ENCODE measurements at regions not wholly inside any gene's neighbourhood (a gene's known extent, or its start where the extent isn't known, plus 50 kb on each side); places are given as distances from the start of the nearest gene placed in this dataset.

DNA sequence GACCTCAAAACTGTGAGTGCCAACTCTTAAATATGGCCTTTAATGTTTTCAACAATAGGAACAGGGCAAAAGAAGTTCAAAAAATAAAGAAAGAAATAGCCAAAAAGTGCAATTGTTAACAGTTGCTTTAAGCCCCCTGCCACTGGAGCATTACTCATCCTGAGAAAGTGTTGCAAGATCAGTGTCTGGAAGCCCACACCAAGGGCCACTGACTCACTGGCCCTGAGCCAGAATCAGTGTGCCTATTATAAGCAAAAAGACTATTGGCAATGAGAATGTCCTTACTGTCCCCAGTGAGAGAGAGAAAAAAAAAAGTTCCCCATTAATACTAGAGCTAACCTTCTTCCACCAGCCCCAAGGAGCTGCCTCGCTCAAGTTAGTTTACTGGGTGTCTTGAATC is 480.1 kb upstream of the ZNF385D start:
- no peak overlapping the region for H3K4me3 ChIP-seq
- no peaks in the 10 kb centered on the region for H3K27me3 ChIP-seq
- TF ChIP-seq POLR2A (IDR thresholded peaks at IDR 0.05) (no peak), EP300 (IDR thresholded peaks at IDR 0.05) (no peak), POLR2AphosphoS5 (IDR thresholded peaks at IDR 0.05) (no peak)
- TF ChIP-seq, protein P1, sequence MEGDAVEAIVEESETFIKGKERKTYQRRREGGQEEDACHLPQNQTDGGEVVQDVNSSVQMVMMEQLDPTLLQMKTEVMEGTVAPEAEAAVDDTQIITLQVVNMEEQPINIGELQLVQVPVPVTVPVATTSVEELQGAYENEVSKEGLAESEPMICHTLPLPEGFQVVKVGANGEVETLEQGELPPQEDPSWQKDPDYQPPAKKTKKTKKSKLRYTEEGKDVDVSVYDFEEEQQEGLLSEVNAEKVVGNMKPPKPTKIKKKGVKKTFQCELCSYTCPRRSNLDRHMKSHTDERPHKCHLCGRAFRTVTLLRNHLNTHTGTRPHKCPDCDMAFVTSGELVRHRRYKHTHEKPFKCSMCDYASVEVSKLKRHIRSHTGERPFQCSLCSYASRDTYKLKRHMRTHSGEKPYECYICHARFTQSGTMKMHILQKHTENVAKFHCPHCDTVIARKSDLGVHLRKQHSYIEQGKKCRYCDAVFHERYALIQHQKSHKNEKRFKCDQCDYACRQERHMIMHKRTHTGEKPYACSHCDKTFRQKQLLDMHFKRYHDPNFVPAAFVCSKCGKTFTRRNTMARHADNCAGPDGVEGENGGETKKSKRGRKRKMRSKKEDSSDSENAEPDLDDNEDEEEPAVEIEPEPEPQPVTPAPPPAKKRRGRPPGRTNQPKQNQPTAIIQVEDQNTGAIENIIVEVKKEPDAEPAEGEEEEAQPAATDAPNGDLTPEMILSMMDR (IDR thresholded peaks at IDR 0.05) = no peak
- H3K9me3 ChIP-seq = peaks cover 0 to 8% (median 0%) of the 10 kb centered on the region in 3 donors
- H3K36me3 ChIP-seq = no peaks in the 10 kb centered on the region
- WGBS, 2 donors (ENCODE audit: low coverage in 1 of 2) = 100% methylated on average over 1 of the region's 1 CpG
- ATAC-seq = no peak
- H3K27ac ChIP-seq = no peak overlapping the region
- no peaks in the 10 kb centered on the region for H3K4me1 ChIP-seq

DNA sequence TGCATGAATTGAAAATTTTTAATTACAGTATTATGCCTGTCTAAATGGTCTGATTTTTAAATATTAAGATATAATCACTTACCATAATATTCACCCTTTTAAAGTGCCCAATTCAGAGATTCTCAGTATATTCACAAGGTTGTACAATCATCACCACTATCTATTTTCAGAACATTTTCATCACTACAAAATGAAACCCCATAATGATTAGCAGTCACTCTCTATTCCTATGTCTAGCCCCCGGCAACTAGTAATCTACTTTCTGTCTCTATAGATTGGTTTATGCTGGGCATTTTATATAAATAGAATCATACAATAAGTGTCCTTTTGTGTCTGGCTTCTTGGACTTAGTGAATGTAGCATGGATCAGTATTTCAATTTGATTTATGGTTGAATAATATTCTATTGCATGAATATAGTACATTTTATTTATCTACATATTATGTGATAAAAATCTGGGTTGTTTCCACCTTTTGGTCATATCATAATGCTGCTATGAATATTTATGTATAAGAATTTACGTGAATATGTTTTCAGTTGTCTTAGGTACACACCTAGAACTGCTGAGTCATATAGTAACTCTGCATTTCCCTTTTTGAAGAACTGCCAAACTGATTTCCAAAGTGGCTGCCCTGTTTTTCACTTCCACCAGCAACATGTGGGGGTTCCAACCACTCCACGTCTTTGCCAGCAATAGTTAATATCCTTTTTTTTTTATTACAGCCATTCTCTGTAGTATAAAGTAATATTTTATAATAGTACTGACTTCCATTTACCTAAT is 485.7 kb upstream of the ZNF385D start:
- Histone ChIP-seq H3K27me3 (no peaks in the 10 kb centered on the region), H3K27ac (no peak overlapping the region), H3K9me3 (no peaks in the 10 kb centered on the region), H3K4me3 (no peak overlapping the region), H3K36me3 (no peaks in the 10 kb centered on the region), H3K4me1 (no peaks in the 10 kb centered on the region)
- WGBS, 2 donors (ENCODE audit: low coverage in 1 of 2) = 64 to 87% methylated on average over 3 of the region's 3 CpGs
- no peak for ATAC-seq
- TF ChIP-seq POLR2AphosphoS5 (IDR thresholded peaks at IDR 0.05) (no peak), POLR2A (IDR thresholded peaks at IDR 0.05) (no peak), EP300 (IDR thresholded peaks at IDR 0.05) (no peak)
- TF ChIP-seq, protein P1 (IDR thresholded peaks at IDR 0.05) = no peak

DNA sequence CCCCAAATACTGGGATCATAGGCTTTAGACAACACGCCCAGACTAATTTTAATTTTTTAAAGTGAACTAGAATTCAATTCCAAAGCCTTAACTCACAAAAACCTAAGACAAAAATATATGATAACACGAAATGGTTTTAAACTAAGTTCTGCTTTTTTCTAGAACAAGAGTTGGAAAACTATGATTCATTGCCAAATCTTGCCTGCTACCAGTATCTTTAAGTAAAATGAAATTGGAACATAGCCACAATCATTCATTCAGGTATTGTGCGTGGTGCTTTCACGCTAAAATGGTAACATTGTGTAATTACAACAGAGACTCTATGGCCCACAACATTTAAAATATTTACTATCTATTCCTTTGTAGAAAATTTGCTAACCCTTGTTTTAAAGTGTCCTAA is 488.0 kb upstream of the ZNF385D start:
- no peaks in the 10 kb centered on the region for H3K9me3 ChIP-seq
- WGBS, 2 donors (ENCODE audit: low coverage in 1 of 2) = 54 to 67% methylated on average over 3 to 4 of the region's 4 CpGs
- TF ChIP-seq POLR2AphosphoS5 (IDR thresholded peaks at IDR 0.05) (no peak), POLR2A (IDR thresholded peaks at IDR 0.05) (no peak), EP300 (IDR thresholded peaks at IDR 0.05) (no peak)
- TF ChIP-seq, protein P1 (IDR thresholded peaks at IDR 0.05) = no peak

DNA sequence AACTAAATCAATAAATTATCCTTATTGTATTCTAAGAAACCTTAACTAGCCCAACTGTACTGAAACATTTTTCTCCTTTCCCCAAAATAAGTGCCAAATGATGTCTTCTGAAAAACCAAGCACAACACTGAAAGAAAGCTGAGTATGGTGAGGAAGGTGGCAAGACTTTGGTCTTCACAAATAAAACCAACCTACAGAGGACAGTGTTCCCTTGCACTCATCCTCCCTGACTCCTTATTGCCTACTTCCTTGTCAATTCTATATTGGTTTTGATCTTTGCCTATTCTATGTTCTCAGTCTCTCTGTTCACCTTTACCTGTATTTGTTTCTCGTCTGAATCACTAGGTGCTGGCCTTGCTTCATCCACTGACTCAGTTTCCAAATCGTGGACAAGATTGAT is 490.1 kb upstream of the ZNF385D start:
- no peak for TF ChIP-seq POLR2AphosphoS5 (IDR thresholded peaks at IDR 0.05)
- ATAC-seq = no peak
- 75 to 86% methylated on average over 2 of the region's 2 CpGs for WGBS, 2 donors (ENCODE audit: low coverage in 1 of 2)
- Histone ChIP-seq H3K36me3 (no peaks in the 10 kb centered on the region), H3K27ac (no peak overlapping the region), H3K27me3 (no peaks in the 10 kb centered on the region), H3K9me3 (no peaks in the 10 kb centered on the region), H3K4me1 (peaks cover 0 to 11% (median 3%) of the 10 kb centered on the region in 3 donors), H3K4me3 (no peak overlapping the region)

More for the DNA sequence above, 488.0 kb upstream of the ZNF385D start:
- no peak overlapping the region for H3K27ac ChIP-seq
- H3K36me3 ChIP-seq = no peaks in the 10 kb centered on the region
- no peaks in the 10 kb centered on the region for H3K4me1 ChIP-seq
- H3K4me3 ChIP-seq = no peak overlapping the region
- no peak for ATAC-seq
- H3K27me3 ChIP-seq = no peaks in the 10 kb centered on the region

DNA sequence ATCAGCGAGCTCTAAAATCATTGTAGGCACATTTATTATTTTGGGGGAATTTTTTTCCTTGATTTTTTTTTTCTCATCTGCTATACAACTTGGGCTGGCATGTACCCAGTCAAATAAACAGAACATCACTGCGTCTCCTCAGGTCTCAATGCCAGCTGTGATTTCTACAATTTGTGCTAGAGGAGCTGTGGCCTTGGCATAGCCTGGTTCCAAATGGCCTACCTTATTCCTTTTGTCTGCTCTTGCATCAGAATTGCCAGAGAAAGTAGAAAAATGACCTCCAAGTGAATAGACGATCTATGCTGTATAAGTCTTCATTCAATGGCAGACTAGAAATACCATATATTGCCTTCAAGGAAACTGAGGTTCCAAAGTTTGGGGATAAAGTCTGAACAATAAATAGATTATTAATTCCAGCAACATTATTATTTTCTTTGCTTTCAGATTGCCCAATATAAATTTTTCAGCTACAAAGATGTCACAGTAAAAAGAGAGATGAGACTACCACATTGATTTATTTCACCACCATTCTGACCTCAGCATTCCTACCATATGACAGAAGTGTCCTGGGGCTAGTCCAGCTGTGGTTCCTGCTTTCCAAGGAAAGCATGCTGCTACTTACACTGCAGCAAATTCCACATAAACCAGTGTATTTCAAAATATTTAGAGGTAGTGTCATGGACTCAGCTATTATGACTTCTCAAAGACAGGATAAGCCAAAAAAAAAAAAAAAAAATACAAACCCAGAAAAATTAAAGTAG is 493.9 kb upstream of the ZNF385D start:
- ATAC-seq = peak; percentile 90

More for the DNA sequence above, 493.9 kb upstream of the ZNF385D start:
- H3K27ac ChIP-seq = no peak overlapping the region
- H3K9me3 ChIP-seq = no peaks in the 10 kb centered on the region
- peaks cover 0 to 11% (median 3%) of the 10 kb centered on the region in 3 donors for H3K4me1 ChIP-seq
- H3K27me3 ChIP-seq = no peaks in the 10 kb centered on the region
- TF ChIP-seq POLR2AphosphoS5 (IDR thresholded peaks at IDR 0.05) = no peak
- TF ChIP-seq, protein P1 (IDR thresholded peaks at IDR 0.05) = no peak
- TF ChIP-seq EP300 (IDR thresholded peaks at IDR 0.05) = no peak
- no peak for TF ChIP-seq POLR2A (IDR thresholded peaks at IDR 0.05)
- 47 to 65% methylated on average over 3 of the region's 3 CpGs for WGBS, 2 donors (ENCODE audit: low coverage in 1 of 2)
- no peak overlapping the region for H3K4me3 ChIP-seq
- H3K36me3 ChIP-seq = no peaks in the 10 kb centered on the region

All from gastroesophageal sphincter (tissue), 4 donors.